ENCODE measurements at regions not wholly inside any gene's neighbourhood (a gene's known extent, or its start where the extent isn't known, plus 50 kb on each side); places are given as distances from the start of the nearest gene placed in this dataset.
A peak's percentile ranks its signal among the peaks of the same experiment; 100 is the strongest.
"Not testable (repeated sequence)": the region's sequence is repeated elsewhere in the genome, so short reads cannot be mapped to it uniquely, and the experiment has no call there.

DNA sequence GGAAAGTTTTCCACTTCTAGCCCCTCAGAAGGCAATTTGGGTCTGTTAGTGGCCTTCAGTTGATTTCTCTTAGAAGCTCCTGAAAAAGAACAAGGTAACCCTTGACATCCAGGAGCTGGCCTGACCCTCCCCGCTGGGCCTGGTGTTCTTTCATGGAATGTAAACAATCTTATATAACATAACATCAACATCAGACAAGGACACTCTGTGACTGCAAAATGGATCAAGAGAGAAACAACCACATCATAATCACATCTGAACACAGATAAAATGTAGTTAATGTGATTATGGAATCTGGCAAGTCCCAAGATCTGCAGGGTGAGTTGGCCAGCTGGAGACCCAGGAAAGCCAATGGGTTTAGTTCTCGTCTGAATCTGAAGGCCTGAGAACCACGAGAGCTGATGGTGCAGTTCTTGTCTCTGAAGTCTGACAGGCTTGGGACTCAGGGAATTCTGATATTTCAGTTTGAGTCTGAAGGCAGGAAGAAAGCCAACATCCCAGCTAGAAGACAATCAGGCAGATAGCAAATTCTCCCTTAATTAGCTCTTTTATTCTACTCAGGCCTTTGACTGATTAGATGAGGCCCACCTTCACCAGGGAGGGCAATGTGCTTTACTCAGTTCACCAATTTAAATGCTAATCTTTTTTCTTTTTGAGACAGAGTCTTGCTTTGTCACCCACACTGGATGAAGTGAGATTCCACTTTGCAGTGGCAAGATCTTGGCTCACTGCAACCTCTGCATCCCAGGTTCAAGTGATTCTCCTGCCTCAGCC lies 91.4 kb upstream of the NAMPT start:
- no peak for DNase-seq (ENCODE audit: low read depth in 2 of 2)

DNA sequence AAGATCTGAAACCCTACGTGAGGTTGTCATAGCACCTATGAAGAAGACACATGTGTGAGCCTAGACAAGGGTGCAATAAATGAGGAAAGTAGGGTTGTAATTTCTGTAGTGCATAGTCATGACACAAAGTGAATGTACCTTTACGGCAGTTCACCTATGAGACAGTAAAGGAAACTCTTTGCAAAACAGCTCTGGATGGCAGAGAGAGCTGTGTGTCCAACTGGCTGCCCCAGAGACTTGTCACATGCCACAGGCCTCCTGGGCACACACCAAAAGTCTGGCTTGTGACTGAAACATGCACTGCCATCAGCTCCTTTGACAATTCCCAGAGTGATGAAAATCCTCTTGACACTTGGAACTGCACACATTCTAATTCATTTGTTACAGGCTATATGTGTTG lies 90.7 kb upstream of the NAMPT start:
- DNase-seq (ENCODE audit: low read depth in 2 of 2), result no peak

DNA sequence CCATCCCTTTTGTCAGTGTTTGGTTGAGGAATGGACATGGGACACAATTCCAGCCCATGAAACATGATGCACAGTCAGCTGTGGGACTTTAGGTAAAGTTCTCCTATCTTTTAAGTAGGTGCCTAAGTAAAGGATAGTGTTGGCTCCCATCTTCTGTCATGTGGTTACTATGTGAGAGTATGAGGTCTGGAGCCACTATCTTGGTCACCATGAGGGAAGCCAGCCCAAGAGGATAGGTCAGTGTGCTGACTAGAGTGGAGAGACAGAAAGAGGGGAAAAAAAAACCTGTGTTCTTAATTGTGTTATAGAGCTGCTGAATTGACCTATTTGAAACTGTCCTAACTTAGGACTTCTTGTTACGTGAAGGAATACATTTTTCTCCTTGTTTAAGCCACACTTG lies 89.7 kb upstream of the NAMPT start:
- DNase-seq (ENCODE audit: low read depth in 2 of 2), result no peak

DNA sequence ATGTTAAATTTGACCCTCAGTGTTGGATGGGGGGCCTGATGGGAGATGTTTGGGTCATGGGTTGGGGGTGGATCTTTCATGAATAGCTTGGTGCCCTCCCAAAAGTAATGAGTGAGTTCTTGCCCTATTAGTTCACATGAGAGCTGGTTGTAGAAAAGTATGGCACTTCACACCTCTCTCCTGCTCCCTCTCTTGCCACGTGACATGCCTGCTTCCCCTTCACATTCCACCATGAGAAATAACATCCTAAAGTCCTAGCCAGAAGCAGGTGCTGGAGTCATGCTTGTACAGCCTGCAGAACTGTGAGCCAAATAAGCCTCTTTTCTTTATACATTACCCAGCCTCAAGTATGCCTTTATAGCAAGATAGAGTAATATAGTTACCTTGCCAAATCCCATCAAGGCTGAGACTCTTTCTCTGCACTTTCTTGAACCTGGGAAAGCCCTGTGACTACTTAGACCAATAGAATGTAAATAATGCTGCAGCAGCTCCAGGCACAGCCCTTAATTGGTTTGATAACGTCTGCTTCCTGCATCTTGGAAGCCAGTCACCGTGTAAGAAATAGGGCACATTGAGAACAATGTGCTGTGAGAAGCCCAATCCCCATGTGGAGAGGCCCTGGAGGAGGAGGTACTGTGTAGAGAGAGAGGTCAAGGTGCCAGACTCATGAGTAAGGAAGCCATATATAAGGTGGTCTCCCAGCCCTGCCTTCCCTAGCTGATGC lies 88.0 kb upstream of the NAMPT start:
- no peak for DNase-seq (ENCODE audit: low read depth in 2 of 2)

DNA sequence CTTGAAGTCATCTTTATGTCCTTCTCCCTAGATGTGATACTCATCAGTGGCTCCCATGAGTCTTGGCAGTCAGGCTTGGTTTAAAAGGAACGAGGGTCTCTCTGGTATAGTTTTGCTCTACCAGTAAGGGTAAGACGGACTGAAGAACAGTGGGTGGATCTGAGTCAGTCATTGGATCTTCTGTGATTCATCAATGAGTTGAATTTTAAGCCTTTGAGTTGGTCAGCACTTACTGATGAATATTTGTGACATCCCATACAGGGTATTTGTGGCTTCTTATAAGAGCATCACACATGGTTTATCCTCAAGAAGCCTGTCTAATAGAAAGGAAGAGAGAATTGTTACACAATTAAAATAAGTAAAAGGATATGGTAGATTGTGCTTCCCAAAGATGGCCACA lies 87.3 kb upstream of the NAMPT start:
- no peak for DNase-seq (ENCODE audit: low read depth in 2 of 2)

DNA sequence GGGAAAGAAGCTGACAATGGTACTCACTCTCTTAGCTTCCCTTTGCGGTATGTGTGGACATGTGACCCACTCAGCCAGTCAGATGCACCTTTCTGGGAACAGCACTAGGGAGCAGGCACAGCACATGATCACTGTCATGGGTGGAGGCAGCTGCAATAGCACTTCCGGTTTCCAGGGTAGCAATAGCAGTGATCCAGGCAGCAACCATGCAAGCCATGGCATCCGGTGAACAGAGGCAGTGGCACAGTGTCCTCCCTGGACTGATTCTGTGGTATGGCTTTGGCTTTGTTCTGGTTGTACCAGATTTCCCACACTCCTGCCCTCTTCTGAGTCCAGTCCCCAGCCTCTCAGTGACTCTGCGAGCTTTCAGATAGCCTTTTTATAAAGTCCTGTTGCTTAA lies 86.8 kb upstream of the NAMPT start:
- no peak for DNase-seq (ENCODE audit: low read depth in 2 of 2)

DNA sequence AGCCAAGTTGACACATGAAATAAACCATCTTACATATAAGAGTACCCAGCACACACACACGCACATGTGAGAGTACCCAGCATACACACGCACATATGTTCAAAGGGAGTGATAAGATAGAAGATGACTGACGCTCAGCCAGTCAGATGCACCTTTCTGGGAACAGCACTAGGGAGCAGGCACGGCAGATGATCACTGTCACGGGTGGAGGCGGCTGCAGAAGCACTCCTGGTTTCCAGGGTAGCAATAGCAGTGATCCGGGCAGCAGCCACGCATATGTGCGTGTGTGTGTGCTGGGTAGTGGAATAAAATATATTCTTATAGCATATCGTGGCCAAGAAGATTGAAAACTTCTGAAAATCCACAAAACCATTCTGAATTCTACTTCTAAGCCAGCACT lies 85.8 kb upstream of the NAMPT start:
- DNase-seq (ENCODE audit: low read depth in 2 of 2), result no peak

DNA sequence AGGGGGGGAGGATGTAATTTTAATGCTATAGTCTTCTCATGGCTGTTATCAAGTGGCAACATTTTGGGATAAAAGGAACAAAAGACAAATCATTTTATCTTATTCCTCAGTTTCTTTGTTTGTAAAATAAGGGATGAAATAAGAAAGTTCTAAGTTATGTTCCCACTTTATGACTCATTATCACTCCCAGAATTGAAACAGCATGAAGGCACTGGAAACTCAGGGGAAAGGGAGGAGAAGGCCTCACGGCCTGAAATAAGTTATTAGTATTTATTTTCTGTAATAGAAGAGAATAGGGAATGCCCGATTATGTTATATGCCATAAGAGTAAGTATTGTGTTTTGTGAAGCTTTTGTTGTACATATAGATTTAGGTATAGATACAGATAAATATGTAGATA lies 85.0 kb upstream of the NAMPT start:
- DNase-seq (ENCODE audit: low read depth in 2 of 2), result no peak

DNA sequence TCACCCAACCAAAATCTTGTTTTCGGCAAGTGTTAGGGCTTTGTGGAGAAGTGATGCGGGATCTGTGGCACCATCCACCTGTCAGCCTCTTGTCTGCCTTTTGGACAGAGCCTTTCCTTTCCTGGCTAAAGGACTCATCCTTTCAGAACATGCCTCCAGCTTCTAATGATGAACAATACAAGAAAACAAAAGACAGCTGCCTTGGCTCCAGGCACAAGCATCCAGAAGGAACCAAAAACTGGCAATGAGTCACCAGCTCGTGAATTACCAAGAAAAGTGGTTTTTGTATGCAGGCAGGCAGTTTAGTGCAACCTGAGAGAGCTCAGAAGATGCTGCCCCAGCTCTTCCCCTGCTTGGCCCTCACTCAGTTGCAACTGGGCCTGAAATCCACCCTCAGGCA lies 84.6 kb upstream of the NAMPT start:
- DNase-seq (ENCODE audit: low read depth in 2 of 2), result no peak

DNA sequence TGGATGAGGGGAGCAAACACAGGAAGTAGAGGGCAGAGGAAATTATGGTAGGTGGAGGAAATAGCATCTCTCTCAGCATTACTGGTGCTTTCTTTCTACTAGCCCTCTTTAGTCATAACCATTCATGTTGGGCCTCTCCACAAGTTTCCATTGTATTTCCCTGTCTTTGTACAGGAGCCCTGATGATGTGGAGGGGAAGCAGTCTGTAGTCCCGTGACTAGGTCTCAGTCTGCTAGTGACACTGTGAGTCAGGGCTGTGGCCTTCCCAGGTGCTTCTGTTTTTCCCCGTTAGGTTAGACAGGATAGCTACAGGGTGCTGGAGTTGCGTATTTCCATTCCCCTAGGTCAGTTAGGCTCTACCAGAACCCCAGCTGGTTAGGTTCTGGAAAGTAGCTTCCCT lies 82.9 kb upstream of the NAMPT start:
- DNase-seq (ENCODE audit: low read depth in 2 of 2), result no peak

DNA sequence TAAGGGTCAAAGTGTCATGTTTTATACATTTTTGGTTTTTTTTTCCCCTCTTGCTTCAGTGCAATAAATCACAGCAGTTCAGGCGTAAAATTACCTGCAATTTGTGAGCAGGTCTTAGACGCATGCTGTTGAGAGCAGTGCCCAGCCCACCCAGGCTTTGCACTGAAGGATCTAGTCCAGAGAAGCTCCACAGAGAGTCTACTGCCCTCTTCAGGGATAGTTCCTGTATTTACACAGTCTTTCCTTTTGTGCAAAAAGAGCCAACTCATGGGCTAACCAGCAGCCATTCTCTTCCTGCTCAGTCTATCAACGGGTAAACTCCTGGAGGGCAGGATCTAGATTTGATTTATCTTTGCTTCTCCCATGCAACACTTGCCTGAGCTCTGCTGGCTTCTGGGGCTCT lies 82.2 kb upstream of the NAMPT start:
- no peak for DNase-seq (ENCODE audit: low read depth in 2 of 2)

DNA sequence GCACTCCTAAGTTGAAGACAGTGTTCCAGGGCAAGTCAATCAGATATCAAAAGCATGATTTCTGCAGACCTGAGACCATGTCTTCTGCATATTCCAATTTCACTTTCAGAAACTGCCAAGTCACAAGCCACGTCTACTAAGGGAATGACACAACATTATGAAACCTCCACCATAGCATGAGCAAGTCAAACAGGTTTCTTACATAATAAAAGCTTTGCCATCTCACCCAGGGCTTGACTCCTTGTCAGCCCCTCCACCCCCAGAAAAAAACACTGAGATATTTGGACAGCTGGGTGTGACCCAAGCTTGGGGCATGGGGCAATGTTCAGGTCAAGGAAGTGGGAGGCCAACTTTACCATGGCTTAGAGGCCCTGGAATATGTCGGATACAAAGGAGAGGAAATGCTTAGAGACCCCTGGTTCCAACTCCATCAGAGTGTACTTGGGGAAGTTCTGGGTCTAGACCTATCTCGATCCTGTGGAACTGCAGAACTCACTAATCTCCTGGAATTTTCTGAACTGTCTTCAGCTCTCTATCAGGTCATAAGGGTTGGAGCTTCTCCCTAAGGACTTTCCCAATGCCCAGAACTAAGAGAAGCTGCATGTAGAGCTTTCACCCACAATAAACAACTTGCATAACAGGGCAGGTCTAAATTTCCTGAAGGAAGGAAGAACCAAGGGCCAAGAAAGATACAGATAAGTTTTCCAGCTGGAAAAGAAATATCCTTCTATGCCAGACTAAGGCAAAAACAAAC lies 80.6 kb upstream of the NAMPT start:
- DNase-seq (ENCODE audit: low read depth in 2 of 2), result no peak

DNA sequence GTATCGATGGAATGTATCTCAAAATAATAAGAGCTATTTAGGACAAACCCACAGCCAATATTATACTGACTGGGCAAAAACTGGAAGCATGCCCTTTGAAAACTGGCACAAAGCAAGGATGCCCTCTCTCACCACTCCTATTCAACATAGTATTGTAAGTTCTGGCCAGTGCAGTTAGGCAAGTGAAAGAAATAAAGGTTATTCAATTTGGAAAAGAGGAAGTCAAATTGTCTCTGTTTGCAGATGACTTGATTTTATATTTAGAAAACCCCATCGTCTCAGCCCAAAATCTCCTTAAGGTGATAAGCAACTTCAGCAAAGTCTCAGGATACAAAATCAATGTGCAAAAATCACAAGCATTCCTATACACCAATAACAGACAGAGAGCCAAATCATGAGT lies 77.7 kb upstream of the NAMPT start:
- DNase-seq (ENCODE audit: low read depth in 2 of 2), result not testable (repeated sequence)

DNA sequence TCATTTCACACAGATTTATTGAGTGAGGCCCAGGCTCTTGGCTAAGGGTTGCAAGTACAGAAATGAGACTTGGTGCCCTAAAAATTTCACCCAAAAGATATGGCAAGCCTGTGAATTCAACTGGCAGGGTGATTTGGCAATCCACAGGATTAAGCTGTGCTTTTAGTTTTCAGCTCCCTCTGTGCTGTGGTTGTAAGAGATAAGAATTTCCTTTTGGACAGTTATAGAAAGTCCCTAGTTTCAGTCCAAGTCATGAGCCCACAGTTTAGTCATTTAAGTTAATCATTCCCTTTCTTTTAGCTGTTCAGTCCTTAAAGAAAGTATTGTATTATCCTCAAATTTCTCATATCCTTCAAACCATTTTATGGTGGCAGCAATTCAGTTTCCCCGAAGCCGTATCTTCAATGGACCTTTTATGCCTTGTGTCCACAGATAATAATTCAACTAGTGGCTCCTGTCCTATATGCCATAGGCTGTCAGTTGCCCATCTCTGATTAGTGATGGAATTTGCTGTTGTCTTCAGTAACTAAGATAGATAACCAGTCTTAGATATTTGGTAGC lies 73.4 kb upstream of the NAMPT start:
- no peak for DNase-seq (ENCODE audit: low read depth in 2 of 2)

DNA sequence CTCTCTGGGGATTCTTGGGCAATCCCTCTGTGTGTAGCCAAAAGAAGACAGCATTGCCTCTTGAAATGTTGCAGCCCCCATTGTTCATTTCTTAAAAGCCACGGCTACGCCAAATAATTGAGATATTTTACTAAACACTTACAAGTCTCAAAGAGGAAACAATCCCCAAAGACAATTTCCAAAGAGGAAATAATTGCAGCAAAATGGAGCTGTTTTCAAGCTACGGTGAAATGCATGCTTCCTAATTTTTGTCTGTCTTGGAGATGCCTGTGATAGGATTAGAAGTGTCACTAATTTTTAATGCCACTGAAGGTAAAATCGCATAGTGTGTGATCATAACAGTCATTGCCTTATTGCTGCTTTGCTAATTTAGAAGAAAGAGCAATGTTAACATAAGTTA lies 72.9 kb upstream of the NAMPT start:
- DNase-seq (ENCODE audit: low read depth in 2 of 2), result no peak

DNA sequence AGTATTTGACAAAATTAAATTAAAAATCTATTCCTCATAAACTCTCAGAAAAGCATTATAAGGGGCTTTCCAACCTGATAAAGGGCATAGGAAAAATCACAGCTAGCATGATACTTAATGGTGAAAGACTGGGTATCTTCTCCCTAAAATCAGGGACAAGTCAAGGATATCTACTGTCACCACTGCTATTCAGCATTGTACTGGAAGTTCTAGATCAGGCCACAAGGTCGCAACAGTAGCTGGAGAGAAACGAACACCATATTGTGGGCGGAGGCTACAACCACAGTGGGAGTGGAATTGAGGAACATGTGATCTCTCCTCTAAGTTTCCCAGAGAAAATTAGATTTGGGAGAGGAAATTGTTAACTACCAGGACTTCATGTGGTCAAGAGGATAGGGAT lies 70.0 kb upstream of the NAMPT start:
- no peak for DNase-seq (ENCODE audit: low read depth in 2 of 2)

DNA sequence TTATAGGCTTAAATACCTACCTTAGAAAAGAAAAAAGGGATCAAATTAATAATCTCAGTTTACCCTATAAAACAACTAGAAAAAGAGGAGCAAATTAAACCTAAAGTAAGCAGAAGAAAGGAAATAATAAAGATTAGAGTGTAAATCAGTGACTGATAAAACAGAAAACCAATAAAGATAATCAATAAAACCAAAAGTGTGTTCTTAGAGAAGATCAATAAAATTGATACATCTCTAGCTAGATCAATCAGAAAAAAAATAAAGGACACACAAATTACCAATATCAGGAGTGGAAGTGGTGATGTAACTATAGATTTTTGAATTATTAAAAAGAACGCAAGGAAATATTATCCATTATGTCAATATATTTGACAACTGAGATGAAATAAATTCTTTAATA lies 69.2 kb upstream of the NAMPT start:
- no peak for DNase-seq (ENCODE audit: low read depth in 2 of 2)

DNA sequence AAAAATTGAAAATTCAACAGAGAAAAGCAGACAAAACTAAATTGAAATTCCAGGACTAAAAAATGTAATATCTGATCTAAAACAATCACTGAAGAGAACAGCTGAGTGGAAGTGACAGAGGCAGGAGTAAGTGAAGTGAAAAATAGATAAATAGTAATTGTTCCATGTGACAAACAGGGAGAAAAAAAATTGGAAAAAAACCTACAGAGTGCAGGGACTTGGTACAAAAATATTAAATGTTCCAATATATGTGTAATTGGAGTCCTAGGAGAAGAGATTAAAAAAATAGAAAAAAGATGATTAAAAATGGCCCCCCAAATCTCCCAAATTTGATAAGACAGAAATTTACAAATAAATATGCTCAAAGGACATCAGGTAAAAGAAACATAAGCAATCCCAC lies 63.4 kb upstream of the NAMPT start:
- DNase-seq (ENCODE audit: low read depth in 2 of 2), result no peak

DNA sequence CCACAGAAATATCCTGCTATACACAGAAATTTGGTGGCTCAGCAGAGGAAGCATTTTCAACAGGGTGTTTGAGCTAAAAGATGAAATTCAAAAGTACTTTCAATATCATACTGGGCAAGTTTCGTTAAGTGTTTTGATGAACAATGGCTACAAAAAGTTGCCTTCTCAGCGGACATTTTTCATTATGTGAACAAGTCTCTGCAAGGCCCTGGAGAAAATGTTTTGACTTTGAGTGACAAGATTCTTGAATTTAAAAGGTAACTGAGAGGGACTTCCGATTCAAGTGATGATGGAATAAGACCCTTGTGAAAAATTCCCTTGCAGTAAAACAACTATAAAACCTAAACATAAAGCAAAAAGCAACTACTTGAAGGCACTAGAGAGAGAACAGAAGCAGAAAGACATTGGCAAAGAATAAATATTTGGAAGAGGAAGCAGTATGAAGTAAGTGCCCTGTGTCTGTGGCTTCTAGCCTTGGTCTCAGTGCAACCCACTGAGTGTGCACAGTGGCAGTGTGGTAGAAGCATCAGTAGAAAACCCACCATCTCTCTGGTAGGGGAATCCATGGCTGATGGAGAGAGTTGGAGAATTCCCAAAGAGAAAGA lies 62.5 kb upstream of the NAMPT start:
- no peak for DNase-seq (ENCODE audit: low read depth in 2 of 2)

DNA sequence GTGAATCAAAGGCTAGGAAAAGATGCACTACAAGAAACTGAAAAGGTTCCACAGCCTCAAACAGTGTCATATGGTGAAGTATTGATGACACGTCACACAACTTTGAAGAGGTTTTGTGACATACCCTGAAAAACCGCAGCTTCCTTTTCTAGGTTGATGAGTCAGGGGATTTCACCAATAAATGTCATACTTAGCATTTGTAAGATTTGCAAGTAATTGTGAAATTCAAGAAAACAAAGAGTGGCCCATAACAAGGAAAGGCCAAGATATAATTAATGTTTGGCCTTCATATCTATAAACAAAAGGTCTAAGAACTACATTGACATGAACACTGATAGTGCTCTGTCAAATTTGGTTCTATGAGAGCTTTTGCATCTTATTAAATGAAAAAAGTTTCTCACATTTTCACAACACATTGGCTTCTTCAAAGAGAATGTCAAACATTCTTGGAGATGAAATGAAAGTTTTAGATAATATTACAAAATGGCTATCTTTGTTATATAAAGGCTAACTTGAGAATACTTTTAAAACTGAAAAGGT lies 62.0 kb upstream of the NAMPT start:
- DNase-seq (ENCODE audit: low read depth in 2 of 2), result peak in 1 of 2 donors; percentile 49

DNA sequence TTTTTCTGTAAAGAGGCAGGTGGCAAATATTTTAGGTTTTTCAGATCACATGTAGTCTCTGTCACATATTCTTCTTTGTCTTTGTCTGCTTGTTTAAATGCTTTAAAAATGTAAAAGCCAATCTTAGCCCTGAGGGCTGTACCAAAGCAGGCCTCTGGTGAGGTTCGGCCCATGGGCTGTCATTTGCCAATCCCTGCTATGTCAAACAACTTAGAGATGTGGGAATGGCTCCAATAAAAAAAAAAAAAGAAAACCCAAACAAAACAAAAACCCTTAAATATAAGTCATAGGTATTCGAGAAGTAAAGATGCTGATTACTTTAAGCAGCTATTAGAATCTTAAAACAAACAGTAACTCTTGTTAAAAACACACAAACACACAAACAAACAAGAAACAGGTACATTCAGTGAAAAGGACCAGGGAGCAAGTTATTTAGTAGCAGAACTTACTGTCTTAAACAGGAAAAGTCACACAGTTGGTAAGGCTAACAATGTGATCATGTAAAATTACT lies 61.4 kb upstream of the NAMPT start:
- no peak for DNase-seq (ENCODE audit: low read depth in 2 of 2)
